Hepatocyte (in vitro differentiated cells): ENCODE measurements at regions not wholly inside any gene's neighbourhood (a gene's known extent, or its start where the extent isn't known, plus 50 kb on each side); places are given as distances from the start of the nearest gene placed in this dataset.

Experiments used
- DNase-seq: peaks from one replicate; pipeline ENCODE4 v3.0.0-alpha.2; 2016; ENCODE audit warnings: low spot score
- H2AFZ ChIP-seq: fragments of 200-600 bp; sonication (generic); 2 replicates; pipeline ENCODE4 v1.6.0; 2016; ENCODE audit warnings: antibody characterized with exemption, mild to moderate bottlenecking
- H3K27ac ChIP-seq: fragments of 200-600 bp; sonication (generic); 2 replicates; pipeline ENCODE4 v1.5.1; 2016; ENCODE audit warnings: mild to moderate bottlenecking
- H3K27me3 ChIP-seq: fragments of 200-600 bp; sonication (generic); 2 replicates; pipeline ENCODE4 v1.6.1; 2016
- H3K36me3 ChIP-seq: fragments of 200-600 bp; sonication (generic); replicated peaks from 2 replicates; pipeline ENCODE4 v1.5.1; 2016; ENCODE audit warnings: low read depth; ENCODE audit not compliant: insufficient read depth
- H3K4me1 ChIP-seq: fragments of 200-600 bp; sonication (generic); 2 replicates; pipeline ENCODE4 v1.5.1; 2016; ENCODE audit warnings: mild to moderate bottlenecking, moderate library complexity; ENCODE audit not compliant: insufficient read depth
- H3K4me2 ChIP-seq: fragments of 200-600 bp; sonication (generic); 2 replicates; pipeline ENCODE4 v1.6.0; 2016
- H3K4me3 ChIP-seq: fragments of 200-600 bp; sonication (generic); 2 replicates; pipeline ENCODE4 v1.5.1; 2016; ENCODE audit warnings: mild to moderate bottlenecking
- H3K79me2 ChIP-seq: fragments of 200-600 bp; sonication (generic); 2 replicates; pipeline ENCODE4 v1.6.0; 2017; ENCODE audit warnings: mild to moderate bottlenecking
- H3K9me2 ChIP-seq: fragments of 200-600 bp; sonication (generic); replicated peaks from 2 replicates; pipeline ENCODE4 v1.6.0; 2017; ENCODE audit warnings: mild to moderate bottlenecking; ENCODE audit not compliant: insufficient read depth
- H3K9me3 ChIP-seq: fragments of 200-600 bp; sonication (generic); 2 replicates; pipeline ENCODE4 v1.5.1; 2016; ENCODE audit warnings: low read depth, mild to moderate bottlenecking
- H4K20me1 ChIP-seq: fragments of 200-600 bp; sonication (generic); 2 replicates; pipeline ENCODE4 v1.6.0; 2016; ENCODE audit warnings: mild to moderate bottlenecking; ENCODE audit not compliant: insufficient read depth, poor library complexity, severe bottlenecking
- EZH2 ChIP-seq: fragments of 200-600 bp; sonication (generic); IDR thresholded peaks from 2 replicates; pipeline ENCODE4 v1.6.1; 2016; ENCODE audit warnings: antibody characterized with exemption, mild to moderate bottlenecking, borderline replicate concordance
- EZH2phosphoT487 ChIP-seq: fragments of 200-600 bp; sonication (generic); IDR thresholded peaks from one replicate; pipeline ENCODE4 v1.6.1; 2018; ENCODE audit warnings: antibody characterized with exemption, mild to moderate bottlenecking, low read depth, moderate library complexity; ENCODE audit not compliant: unreplicated experiment, severe bottlenecking
- WGBS: methylation state at CpG from one replicate; pipeline ENCODE4 v1.1.6; 2016; ENCODE audit warnings: low lambda C conversion rate; ENCODE audit errors: missing lambda C conversion rate; 5-methylcytosine and 5-hydroxymethylcytosine counted together
- TF ChIP-seq, protein P1 (sequence below): fragments of 200-600 bp; sonication (generic); IDR thresholded peaks from 2 replicates; pipeline ENCODE4 v1.5.1; 2016; ENCODE audit warnings: antibody characterized with exemption, mild to moderate bottlenecking; ENCODE audit not compliant: poor library complexity

DNA sequence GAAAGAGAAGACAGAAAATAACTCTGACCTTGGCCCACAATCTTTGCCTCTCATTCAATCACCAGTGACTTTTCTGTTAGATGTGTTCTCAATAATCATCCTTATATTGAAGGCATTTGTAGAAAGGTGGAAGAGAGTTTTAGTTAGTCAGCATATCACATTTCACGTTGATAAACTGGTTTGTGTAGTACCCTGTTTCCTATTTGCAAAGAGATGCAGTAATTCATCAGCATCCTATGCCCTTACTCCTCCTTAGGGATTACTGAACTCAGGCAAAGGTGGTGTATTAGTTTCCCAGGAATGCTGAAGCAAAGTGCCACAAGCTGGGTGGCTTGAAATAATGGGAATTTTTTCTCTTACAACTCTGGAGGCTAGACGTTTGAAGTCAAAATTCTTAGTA is 145.0 kb downstream of the SPP2 start:
- Histone ChIP-seq H3K79me2 (no peaks in the 10 kb centered on the region), H3K27me3 (no peaks in the 10 kb centered on the region), H4K20me1 (no peaks in the 10 kb centered on the region), H3K4me3 (no peak overlapping the region), H3K27ac (no peak overlapping the region), H2AFZ (no peak overlapping the region), H3K36me3 (no peaks in the 10 kb centered on the region), H3K9me2 (no peaks in the 10 kb centered on the region), H3K4me1 (peaks cover 3% of the 10 kb centered on the region), H3K9me3 (no peaks in the 10 kb centered on the region), H3K4me2 (no peak overlapping the region)
- 65% methylated on average over 2 of the region's 2 CpGs for WGBS
- no peak for TF ChIP-seq EZH2phosphoT487
- no peak for TF ChIP-seq EZH2
- TF ChIP-seq, protein P1, sequence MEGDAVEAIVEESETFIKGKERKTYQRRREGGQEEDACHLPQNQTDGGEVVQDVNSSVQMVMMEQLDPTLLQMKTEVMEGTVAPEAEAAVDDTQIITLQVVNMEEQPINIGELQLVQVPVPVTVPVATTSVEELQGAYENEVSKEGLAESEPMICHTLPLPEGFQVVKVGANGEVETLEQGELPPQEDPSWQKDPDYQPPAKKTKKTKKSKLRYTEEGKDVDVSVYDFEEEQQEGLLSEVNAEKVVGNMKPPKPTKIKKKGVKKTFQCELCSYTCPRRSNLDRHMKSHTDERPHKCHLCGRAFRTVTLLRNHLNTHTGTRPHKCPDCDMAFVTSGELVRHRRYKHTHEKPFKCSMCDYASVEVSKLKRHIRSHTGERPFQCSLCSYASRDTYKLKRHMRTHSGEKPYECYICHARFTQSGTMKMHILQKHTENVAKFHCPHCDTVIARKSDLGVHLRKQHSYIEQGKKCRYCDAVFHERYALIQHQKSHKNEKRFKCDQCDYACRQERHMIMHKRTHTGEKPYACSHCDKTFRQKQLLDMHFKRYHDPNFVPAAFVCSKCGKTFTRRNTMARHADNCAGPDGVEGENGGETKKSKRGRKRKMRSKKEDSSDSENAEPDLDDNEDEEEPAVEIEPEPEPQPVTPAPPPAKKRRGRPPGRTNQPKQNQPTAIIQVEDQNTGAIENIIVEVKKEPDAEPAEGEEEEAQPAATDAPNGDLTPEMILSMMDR = no peak
- DNase-seq = no peak

DNA sequence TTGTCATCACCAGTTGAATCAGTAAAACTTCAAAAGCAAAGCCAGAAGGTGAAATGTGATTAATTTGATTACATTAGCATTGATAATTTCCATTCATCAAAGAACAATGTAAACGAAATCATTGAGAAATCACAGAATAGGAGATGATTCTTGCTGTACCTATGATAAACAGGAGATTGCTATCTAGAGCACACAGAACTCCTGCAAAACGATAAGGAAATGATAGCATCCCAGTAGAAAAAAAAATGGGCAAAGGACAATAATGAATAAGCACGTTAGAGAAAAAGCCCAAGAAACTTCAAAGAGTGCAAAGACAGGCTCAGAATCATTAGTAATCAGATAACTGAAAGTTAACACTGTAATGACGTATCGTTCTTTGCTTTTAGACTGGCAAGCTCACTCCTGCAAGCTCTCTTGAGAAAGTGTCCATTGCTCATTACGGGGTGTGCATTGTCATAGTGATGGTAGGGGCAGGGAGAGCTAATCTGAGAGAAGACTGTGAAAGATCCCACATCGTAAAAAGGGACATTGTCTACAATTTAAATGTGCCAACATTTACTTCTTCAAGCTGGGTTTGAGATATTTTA is 143.6 kb downstream of the SPP2 start:
- no peaks in the 10 kb centered on the region for H4K20me1 ChIP-seq
- no peaks in the 10 kb centered on the region for H3K9me3 ChIP-seq
- TF ChIP-seq EZH2phosphoT487 = no peak
- TF ChIP-seq, protein P1 = no peak
- TF ChIP-seq EZH2 = no peak
- H3K4me2 ChIP-seq = peak overlapping the region; percentile 15
- no peak overlapping the region for H3K4me3 ChIP-seq
- H3K36me3 ChIP-seq = no peaks in the 10 kb centered on the region
- H3K27ac ChIP-seq = no peak overlapping the region
- DNase-seq = no peak
- H3K4me1 ChIP-seq = peaks cover 3% of the 10 kb centered on the region
- no peak overlapping the region for H2AFZ ChIP-seq
- H3K79me2 ChIP-seq = no peaks in the 10 kb centered on the region
- no peaks in the 10 kb centered on the region for H3K27me3 ChIP-seq
- no peaks in the 10 kb centered on the region for H3K9me2 ChIP-seq
- WGBS = 44% methylated on average over 7 of the region's 7 CpGs

DNA sequence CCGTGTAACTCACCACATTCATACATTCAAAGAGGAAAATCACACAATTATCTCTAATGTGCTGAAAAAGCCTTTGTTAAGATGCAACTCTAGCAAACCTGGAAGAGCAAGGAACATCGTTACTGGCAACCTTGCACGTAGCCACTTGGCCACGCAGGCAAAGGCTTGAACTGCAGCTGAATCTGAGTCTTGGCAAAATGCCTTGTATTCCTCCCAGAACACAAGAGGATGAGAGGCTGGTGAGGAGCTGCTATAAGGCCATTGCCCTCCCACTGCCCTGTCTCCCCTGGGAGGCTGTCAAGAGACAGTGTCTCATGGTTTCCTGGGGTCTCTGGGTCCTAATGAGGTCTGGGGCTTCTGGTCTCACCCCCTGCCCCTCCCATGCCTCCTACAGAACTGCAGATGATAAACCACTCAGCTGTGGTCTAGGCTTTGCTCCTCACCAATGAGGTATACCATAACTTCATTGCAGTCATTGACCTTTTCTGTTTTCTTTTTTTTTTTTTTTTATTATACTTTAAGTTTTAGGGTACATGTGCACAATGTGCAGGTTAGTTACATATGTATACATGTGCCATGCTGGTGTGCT is 141.4 kb downstream of the SPP2 start:
- H3K27ac ChIP-seq = no peak overlapping the region
- peaks cover 3% of the 10 kb centered on the region for H3K4me1 ChIP-seq
- no peak for DNase-seq
- H3K9me3 ChIP-seq = no peaks in the 10 kb centered on the region
- no peaks in the 10 kb centered on the region for H3K27me3 ChIP-seq
- H2AFZ ChIP-seq = no peak overlapping the region
- 87% methylated on average over 4 of the region's 4 CpGs for WGBS
- H4K20me1 ChIP-seq = no peaks in the 10 kb centered on the region
- no peaks in the 10 kb centered on the region for H3K36me3 ChIP-seq
- TF ChIP-seq EZH2phosphoT487 = no peak
- TF ChIP-seq, protein P1 = no peak
- no peak for TF ChIP-seq EZH2
- H3K9me2 ChIP-seq = no peaks in the 10 kb centered on the region
- no peak overlapping the region for H3K4me2 ChIP-seq
- no peaks in the 10 kb centered on the region for H3K79me2 ChIP-seq
- H3K4me3 ChIP-seq = no peak overlapping the region
